Left ventricle myocardium superior (tissue), 1 donor: ENCODE measurements at regions not wholly inside any gene's neighbourhood (a gene's known extent, or its start where the extent isn't known, plus 50 kb on each side); places are given as distances from the start of the nearest gene placed in this dataset.

Experiments
- ATAC-seq: fragments of 200-7000 bp; cut with Tn5 transposase; one replicate; pipeline ENCODE4 v1.9.1; 2020; ENCODE audit warnings: mild to moderate bottlenecking, moderate library complexity
- DNase-seq: peaks from one replicate; pipeline ENCODE4 v3.0.0-alpha.2; 2020
- intact Hi-C: fragments of 100-400 bp; cut with micrococcal nuclease; formaldehyde crosslinking; loops from one replicate; pipeline ENCODE4 v1.11.0; 2022
- donor health status: DM: no; HTN: yes; CAD: no; lungs with severe emphysema.

DNA sequence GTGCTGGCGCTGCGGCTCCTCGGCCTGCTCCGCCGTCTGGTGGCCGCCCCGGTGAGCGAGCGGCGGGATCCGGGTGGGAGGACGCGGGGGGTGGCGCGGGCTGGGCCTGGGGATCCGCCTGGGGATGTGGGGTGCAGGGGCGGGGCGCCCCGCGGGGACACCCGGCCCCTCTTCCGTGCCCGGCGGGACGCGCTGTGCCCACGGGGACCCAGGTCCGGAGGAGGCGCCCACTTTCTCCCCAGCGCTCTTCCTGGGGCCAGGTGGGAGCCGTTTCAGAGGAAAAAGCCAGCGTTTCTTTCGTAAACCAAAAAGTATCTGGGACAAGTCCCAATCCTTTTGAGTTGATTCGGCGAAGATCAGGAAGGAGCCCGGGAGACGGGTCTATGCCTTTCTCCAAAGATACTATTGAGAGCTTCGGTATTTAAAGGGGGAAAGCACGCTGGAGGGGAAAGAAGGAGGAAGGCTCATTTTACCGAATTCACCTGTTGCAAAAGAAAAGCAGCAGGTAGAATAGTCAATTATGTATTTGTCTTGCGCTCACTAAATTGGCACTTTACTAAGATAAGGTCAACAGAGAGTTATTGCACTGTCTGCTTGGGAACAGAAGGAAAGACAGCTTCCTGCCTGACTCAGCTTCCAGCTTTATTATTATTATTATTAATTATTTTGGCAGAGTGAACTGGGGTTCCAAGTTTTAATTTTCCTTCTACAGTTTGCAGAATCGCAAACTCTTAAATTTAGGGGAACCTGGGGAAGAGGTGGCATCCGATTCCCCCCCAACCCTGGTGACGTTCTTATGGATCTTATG lies 81.5 kb upstream of the CD99 start:
- no peak for ATAC-seq
- DNase-seq = no peak
- intact Hi-C loops = loop anchor here (10.0 kb wide), 1 partner anchor 1155 kb away; the partner anchor contains the start of gene ASMTL

DNA sequence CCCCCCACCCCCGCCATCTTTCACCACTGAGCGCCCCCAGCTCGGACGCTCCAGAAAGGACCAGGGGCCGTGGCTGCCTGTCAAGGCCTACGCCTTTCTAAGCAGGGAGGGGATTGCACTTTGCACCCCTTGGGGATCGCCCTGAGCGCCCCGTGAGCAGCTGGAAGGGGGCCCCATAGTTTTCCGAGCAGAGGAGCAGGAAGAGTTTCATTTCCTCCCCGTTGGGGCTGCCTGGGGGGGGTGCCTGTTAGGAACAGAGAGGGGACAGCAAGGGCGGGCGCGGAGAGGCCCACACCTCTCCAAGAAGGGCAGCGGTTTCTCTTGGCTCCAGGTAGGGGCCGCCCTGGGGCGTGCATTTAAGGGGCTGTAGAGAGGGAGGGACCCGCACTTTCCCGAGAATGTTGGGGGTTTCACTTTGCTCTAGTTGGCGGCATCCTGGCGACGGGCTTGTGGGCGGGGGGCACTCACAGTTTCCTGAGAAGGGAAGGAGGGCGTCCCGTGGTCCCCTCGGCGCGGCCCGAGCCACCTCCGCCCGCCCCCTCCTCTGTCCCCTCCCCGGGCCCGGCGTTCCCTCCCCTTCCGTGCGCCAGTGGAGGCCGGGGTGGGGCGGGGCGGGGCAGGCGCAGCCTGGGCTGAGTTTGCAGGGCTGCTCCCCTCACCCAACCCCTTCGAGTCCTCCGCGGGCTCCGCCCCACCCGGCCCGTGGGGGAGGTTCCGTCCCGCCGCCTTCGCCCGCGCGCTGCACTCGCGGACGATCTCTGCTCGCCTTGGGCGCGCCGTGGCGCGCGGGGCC lies 82.3 kb upstream of the CD99 start:
- intact Hi-C loops = loop anchor here (10.0 kb wide), 1 partner anchor 1154 kb away; the partner anchor contains the start of gene ASMTL
- ATAC-seq (peak; percentile 99), DNase-seq (peak; percentile 93)

DNA sequence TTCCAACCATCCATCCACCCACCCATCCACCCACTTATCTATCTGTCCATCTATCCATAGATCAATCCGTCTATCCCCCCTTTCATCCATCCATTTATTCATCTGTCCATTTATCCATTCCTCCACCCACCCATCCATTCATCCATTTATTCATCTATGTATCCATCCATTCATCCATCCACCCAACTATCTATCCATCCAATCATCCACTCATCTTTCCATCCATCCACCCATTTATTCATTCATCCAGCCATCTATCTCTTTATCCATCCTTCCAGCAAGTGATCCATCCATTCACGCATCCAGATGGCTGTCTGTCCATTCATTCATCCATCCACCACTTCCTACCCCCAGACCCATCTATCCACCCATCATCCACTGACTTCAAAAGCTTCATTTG lies 84.0 kb upstream of the CD99 start:
- intact Hi-C loops = loop anchor here (10.0 kb wide), 1 partner anchor 1152 kb away; the partner anchor contains the start of gene ASMTL
- ATAC-seq (no peak), DNase-seq (no peak)

DNA sequence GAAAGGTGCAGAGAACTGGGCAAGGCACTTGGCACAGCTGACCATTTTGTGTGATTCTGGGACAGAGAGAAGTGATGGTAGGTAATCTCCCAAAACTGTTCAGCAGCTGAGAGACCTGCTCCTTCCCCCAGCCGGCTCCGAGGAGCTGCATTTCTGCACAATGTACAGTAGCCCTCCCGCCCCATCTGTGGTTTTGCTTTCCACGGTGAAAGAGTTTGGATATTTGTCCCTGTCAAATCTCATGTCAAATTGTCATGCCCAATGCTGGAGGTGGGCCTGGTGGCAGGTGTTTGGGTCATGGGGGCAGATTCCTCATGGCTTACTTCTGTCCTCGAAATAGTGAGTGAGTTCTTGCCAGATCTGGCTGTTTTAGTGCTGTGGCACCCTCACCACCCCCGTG lies 90.5 kb upstream of the CD99 start:
- intact Hi-C loops = loop anchor here (10.0 kb wide), 1 partner anchor 1146 kb away; the partner anchor contains the start of gene ASMTL

DNA sequence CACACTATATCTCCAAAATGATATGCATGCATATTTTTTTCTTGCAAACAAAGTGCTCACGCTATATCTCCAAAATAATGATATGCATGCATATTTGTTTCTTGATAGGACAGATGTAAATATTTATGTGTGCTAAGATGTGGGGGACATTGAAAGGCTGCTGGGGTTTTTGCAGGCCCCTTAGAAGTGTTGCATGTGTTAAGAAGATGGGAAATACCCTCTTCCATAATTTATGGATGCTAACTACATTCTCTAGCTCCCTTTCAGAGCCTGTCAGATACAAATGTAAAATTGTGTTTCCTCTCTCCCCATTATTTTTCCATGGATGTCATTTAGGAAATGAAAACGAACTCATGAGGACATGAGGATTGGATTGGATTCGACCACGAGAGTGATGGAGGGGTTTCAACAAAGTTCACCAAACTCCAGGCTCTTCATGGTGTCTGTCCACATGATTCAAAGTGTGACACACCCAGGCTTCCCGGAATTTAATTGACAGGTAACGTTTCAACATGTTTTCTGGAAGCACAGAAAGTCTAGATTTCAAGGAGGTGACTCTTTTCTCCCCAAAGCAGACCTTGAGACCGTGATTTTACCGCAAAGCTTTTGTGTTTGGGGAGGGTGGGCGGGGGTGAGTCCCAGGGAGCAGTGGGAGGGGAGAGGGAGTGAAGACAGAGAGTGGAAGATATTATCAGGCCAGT lies 94.4 kb upstream of the CD99 start:
- intact Hi-C loops = loop anchor here (10.0 kb wide), 1 partner anchor 942 kb away; no protein-coding TSS in a partner anchor
- no peak for ATAC-seq
- DNase-seq = no peak

More for the DNA sequence above, 90.5 kb upstream of the CD99 start:
- ATAC-seq (no peak), DNase-seq (no peak)

DNA sequence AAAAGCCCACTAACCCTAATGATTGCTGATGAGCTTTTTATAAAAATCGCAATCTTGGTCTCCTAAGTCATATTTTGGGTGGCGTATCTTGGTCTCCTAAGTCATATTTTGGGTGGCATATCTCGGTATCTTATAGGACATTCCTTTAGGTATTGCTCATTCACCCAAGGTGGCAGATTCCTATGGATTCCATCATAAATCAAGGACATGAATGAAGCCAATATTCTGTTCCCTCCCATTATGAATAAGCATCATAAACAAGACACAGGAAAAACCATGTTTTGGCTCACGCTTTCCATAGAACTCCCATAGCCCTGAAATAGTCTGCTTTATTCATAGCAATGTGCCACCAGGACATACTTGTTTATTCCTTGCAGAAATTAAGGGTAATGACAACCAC lies 95.0 kb upstream of the CD99 start:
- DNase-seq = no peak
- intact Hi-C loops = loop anchor here (10.0 kb wide), 1 partner anchor 941 kb away; no protein-coding TSS in a partner anchor
- no peak for ATAC-seq

DNA sequence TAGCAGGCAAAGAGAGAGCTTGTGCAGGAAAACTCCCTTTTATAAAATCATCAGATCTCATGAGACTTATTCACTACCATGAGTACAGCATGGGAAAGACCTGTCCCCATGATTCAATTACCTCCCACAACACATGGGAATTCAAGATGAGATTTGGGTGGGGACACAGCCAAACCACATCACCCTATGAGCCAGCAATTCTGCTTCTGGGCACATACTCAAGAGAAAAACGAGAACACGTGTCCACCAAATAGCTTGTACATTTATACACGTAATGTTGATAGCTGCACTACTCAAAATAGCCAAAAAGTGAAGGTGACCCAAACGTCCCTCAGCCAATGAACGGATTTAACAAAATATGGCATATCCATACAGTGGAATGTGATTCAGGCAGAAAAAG lies 94.5 kb upstream of the DHRSX start:
- DNase-seq (no peak), ATAC-seq (no peak)
- intact Hi-C loops = loop anchor here (10.0 kb wide), 1 partner anchor 940 kb away; no protein-coding TSS in a partner anchor

DNA sequence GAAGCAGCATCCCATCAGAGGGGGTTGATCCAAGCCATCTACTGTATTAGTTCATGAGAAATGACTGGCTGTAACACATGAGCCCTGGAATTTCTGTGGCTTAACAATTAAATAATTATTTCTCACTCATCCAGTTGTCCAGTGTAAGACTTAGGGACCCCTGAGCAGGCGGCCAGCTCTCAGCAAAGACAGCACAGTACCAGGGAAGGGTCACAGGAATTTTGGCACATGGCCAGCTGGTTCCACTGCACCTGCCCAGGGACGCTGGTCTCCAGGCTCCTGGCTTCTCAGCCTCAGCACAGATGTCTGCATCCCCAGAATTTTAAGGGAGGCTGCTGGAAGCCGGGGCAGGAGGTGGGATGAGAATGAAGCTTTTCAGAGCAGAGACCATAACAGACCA lies 93.7 kb upstream of the DHRSX start:
- ATAC-seq = peak; percentile 26
- intact Hi-C loops = loop anchor here (10.0 kb wide), 1 partner anchor 940 kb away; no protein-coding TSS in a partner anchor
- no peak for DNase-seq

DNA sequence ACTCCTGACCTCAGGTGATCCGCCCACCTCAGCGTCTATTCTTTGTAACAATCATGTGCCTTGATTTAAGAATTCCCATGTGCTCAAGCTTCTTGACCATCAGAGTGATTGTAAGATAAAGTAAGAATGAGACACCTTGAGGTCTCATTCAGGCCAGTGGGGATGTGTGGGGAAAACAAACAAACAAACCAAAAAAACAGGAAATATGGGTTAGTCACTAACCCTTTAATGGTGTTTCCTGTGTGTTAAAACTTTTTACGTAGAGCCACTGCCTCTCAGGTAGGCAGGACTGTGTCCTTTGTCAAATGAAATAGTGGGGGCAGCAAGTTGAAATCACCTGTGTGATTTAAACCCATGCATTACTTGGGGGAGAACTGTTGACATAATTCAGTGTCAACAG lies 91.5 kb upstream of the DHRSX start:
- DNase-seq (no peak), ATAC-seq (no peak)
- intact Hi-C loops = loop anchor here (10.0 kb wide), 1 partner anchor 937 kb away; no protein-coding TSS in a partner anchor

DNA sequence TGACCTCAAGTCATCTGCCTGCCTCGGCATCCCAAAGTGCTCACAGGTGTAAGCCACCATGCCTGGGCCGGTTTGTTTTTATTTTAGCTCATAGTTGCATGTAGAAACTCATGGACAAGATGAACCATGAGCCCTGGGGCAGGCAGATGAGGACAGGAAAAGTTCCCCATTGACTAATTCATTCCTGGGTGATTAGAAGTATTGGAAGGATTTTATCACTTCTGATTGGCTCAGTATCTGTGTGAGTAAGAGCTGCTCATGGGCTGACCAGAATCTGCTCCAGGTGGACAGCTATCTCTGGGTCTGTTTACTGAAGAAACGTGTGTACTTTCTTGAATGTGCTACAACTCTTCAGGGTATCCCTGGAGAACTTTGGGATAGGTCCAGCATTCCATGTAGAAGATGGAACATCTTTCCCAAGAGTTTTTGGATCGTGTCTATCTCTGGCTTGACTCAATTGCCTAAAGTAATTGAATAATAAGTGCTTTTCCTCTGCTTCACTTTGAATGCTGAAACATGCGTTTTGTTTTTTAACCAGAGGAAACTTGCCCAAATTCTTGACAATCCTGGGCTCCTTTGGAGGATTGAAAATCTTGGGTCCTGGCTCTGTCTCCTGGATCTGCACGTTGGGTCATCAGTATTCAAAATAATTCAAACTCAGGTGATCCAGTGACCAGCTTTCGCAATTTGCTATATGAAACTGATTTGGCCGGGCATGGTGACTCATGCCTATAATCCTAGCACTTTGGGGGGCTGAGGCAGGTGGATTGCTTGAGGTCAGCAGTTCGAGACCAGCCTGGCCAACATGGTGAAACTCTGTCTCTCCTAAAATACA lies 88.6 kb upstream of the DHRSX start:
- intact Hi-C loops = loop anchor here (10.0 kb wide), 1 partner anchor 935 kb away; no protein-coding TSS in a partner anchor
- no peak for ATAC-seq
- DNase-seq = no peak

DNA sequence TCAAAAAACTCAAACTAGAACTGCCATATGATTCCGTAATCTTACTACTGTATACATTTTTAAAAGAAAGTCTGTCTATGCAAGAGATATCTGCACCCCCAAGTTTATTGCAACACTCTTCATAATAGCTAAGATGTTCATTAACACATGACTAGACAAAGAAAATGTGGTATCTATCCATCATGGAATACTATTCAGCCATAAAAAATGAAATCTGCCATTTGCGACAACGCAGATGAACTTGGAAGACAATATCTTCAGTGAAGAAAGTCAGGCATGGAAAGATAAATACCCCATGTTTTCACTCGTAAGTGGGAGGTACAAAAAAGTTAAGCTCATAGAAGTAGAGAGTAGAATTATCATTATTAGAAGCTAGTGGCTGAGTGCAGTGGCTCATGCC lies 87.3 kb upstream of the DHRSX start:
- DNase-seq (no peak), ATAC-seq (no peak)
- intact Hi-C loops = no loop called here

DNA sequence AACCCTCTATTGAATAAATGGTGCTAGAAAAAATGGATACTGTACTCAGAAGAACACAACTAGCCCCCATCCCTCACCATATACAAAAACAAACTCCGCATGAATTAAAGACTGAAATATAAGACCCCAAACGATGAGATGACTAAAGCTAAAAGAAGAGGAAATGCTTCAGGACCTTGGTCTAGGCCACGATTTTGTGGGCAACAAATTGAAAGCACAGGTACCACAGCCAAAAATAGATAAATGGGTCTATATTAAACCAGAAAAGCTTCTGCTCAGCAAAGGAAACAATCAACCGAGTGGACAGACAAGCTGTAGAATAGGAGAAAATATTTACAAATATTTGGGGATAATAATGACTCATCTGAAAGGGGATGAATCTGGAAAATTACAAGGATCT lies 86.4 kb upstream of the DHRSX start:
- intact Hi-C loops = no loop called here
- no peak for DNase-seq
- no peak for ATAC-seq

DNA sequence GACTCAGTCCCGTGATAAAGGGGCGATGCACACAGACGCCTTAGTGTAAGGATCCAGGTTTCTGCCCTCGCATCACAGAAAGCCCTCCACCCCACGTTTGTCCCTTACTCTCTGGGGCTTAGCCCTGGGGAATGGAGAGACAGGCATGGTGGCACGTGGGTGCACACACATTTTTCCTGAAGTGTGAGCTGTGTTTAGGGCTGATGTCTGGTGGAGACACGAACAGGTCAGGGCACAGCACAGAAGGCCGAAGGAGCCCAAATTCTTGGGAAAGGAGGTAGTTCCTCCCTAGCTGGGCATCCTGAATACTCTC lies 84.3 kb upstream of the DHRSX start:
- intact Hi-C loops = no loop called here
- ATAC-seq = no peak
- no peak for DNase-seq

DNA sequence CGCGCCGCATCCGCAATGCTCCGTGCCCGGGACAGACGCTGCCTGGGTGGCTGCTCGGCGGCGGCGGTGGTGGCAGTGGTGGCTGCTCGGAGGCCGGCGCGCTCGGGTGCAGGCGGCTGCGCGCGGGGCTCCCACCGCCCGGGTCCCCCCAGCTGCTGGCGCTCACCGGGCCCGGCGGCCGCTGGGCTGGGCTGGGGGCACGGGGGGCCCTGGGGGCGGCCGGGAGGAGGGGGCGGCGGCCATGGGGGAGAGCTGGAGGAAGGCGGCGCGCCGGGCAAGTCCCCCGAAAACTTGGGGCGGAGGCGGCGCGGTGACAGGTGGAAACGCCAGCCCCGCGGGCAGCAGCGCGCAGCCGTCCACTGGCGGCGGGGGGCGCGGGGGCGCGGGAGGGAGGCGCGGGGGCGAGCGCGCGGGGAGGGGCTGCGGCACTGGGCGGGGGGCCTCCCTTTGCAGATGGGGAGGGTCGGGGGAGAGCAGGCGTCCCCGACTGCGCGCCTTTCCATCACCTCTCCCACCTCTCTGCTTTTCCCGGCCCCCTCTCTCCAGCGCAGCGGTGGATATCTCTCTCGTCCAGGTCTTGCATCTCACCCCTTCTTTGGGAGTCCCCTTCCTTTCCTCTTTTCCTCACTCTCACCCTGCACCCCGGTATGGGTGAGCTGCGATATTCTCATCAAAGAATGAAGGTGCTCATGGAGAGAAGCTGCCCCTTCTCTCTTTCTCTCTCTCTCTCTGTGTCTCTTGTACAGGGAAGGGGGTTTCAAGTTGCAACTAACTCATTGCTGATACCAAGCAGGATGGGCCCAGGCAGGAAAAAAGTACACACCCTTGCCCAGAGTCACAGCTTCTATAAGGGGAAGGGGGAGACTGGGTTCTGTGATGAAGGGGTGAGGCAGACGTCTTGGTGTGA lies 83.7 kb upstream of the DHRSX start:
- intact Hi-C loops = no loop called here
- DNase-seq = no peak
- no peak for ATAC-seq

DNA sequence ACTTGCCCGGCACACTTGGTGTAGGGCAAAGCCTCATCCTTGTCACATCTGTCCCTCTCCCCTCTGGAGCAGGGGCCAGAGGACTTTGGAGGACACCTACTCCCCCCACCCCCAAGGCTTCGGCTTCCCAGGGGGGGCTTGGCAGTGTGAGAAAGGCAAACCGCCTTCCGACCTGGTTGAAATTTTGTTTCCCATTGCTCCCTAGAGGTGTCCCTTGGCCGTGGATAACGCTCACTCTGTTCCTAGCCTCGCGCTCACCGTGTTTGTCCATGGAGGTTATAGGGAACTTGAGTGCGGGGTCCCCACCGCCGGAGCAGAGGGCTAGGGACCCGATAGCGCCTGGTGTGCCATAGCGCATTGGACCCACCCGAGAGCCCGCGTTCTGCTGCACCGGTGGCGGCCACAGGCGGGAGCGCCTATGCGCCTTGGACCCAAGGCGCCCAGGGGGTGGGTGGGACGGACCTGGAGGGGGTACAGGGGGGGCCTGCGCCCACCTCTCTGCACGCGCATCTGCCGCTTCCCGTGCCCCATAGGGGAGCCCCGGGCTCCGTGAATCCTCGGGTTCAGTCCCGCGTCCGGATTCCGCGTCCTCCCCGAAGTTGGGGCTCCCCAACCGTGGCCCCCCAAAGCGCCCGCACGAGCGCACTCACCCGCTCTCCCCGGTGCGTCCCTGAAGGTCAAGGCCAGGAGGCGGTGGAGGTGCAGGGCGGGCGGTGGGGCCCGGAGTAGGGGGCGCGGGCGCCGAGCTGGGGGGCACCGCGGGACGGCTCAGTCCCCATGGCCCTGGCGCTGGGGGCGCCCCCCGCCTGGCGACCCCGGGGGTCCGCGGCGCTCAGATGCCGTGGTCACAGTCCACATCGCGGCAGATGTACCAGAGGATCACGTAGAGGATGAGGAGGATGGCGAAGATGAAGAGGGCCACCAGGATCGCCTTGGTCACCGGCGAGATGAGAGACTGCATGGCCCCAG lies 82.7 kb upstream of the DHRSX start:
- no peak for ATAC-seq
- intact Hi-C loops = no loop called here

DNA sequence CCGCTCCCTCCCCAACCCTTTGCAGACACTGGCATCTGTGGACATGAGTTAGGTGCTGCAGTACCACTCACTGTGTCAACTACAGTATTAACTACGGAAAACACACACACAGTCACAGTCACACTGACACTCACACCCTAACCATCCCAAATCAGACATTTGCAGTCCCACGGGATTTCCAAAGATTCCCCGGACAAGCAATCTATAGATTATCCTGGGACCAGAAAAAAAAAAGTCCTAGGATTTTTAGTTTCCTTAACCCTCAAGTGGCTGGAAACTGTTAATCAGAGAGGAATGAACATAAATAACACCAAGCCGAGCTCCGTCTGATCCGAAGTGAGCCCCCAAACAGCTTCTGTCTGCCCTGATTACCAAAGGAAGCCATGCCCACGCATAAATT lies 81.9 kb upstream of the DHRSX start:
- intact Hi-C loops = no loop called here
- ATAC-seq (no peak), DNase-seq (no peak)

More for the DNA sequence above, 82.7 kb upstream of the DHRSX start:
- no peak for DNase-seq

DNA sequence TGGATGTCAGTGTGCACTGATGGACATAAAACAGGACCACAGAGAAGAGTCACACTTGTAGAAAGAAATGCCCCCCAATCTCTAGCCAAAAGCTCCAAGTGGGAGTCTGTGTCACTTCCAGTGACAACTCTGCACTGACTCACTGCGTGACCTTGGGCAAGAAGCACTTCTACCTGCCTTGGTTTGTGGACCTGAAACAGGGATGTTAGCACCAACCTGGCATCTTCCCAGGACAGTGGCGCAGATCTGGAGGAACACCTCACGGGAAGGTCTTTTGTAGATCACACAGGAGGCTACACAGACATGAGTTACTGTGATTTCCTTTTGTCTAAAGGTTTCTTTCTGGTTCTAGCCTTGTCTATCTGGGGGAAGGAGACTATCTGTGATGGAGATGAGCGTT lies 80.5 kb upstream of the DHRSX start:
- ATAC-seq = no peak
- intact Hi-C loops = no loop called here
- DNase-seq = no peak
